KMS-11 (cell line): ENCODE measurements at regions not wholly inside any gene's neighbourhood (a gene's known extent, or its start where the extent isn't known, plus 50 kb on each side); places are given as distances from the start of the nearest gene placed in this dataset.

Source experiments
- H2AFZ ChIP-seq: fragments of 200-600 bp; sonication (generic); 2 replicates; pipeline ENCODE4 v1.6.1; 2016; ENCODE audit warnings: antibody characterized with exemption, mixed run types, low read depth
- H3K27ac ChIP-seq: fragments of 200-600 bp; sonication (generic); 2 replicates; pipeline ENCODE4 v1.6.1; 2016; ENCODE audit warnings: mild to moderate bottlenecking, mixed run types
- H3K27me3 ChIP-seq: fragments of 200-600 bp; sonication (generic); 2 replicates; pipeline ENCODE4 v1.6.1; 2017; ENCODE audit warnings: mild to moderate bottlenecking, low read depth, mixed run types, moderate library complexity; ENCODE audit not compliant: insufficient read depth
- H3K36me3 ChIP-seq: fragments of 200-600 bp; sonication (generic); 2 replicates; pipeline ENCODE4 v1.6.1; 2017; ENCODE audit warnings: mild to moderate bottlenecking, mixed run types; ENCODE audit not compliant: insufficient read depth
- H3K4me1 ChIP-seq: fragments of 200-600 bp; sonication (generic); 2 replicates; pipeline ENCODE4 v1.6.1; 2016; ENCODE audit warnings: mild to moderate bottlenecking, low read depth, mixed run types; ENCODE audit not compliant: poor library complexity, severe bottlenecking
- H3K4me2 ChIP-seq: fragments of 200-600 bp; sonication (generic); 2 replicates; pipeline ENCODE4 v1.7.0; 2016; ENCODE audit warnings: mild to moderate bottlenecking, mixed run types
- H3K4me3 ChIP-seq: fragments of 200-600 bp; sonication (generic); IDR thresholded peaks from 2 replicates; pipeline ENCODE4 v1.6.1; 2017; ENCODE audit warnings: low read depth, low read length, mixed read lengths; ENCODE audit not compliant: insufficient read depth
- H3K79me2 ChIP-seq: fragments of 200-600 bp; sonication (generic); 2 replicates; pipeline ENCODE4 v1.6.1; 2016; ENCODE audit warnings: low read depth, mixed run types; ENCODE audit not compliant: insufficient read depth
- H3K9ac ChIP-seq: fragments of 200-600 bp; sonication (generic); 2 replicates; pipeline ENCODE4 v1.6.1; 2016; ENCODE audit warnings: mild to moderate bottlenecking, mixed run types
- H4K20me1 ChIP-seq: fragments of 200-600 bp; sonication (generic); 2 replicates; pipeline ENCODE4 v1.6.1; 2016; ENCODE audit warnings: mild to moderate bottlenecking, mixed run types; ENCODE audit not compliant: insufficient read depth
- CTCF ChIP-seq: fragments of 200-600 bp; sonication (generic); conservative IDR thresholded peaks from 2 replicates; pipeline ENCODE4 v1.6.1; 2017; ENCODE audit warnings: low read depth, mild to moderate bottlenecking, antibody characterized with exemption, low read length, moderate library complexity, mixed read lengths

- Histone ChIP-seq H3K4me1 (no peaks in the 10 kb centered on the region), H3K9ac (no peak overlapping the region), H2AFZ (no peak overlapping the region), H4K20me1 (no peaks in the 10 kb centered on the region), H3K27ac (no peak overlapping the region), H3K4me2 (no peak overlapping the region), H3K4me3 (no peak overlapping the region), H3K79me2 (no peaks in the 10 kb centered on the region), H3K27me3 (no peaks in the 10 kb centered on the region), H3K36me3 (no peaks in the 10 kb centered on the region)
- TF ChIP-seq CTCF: no peak
These were observed 107.8 kb downstream of the OGFRL1 start for GRCh38 chr6:71396410-71396801.

GRCh38 chr6:71399279-71399678, 110.7 kb downstream of the OGFRL1 start:
- TF ChIP-seq CTCF: no peak
- H4K20me1 ChIP-seq: no peaks in the 10 kb centered on the region
- H3K4me2 ChIP-seq: no peak overlapping the region
- no peaks in the 10 kb centered on the region for H3K36me3 ChIP-seq
- no peaks in the 10 kb centered on the region for H3K79me2 ChIP-seq
- H3K27ac ChIP-seq: no peak overlapping the region
- H3K4me1 ChIP-seq: no peaks in the 10 kb centered on the region
- no peak overlapping the region for H2AFZ ChIP-seq
- H3K27me3 ChIP-seq: no peaks in the 10 kb centered on the region
- no peak overlapping the region for H3K4me3 ChIP-seq
- H3K9ac ChIP-seq: no peak overlapping the region

GRCh38 chr6:71400852-71401251, 112.2 kb downstream of the OGFRL1 start:
- H3K79me2 ChIP-seq: no peaks in the 10 kb centered on the region
- no peaks in the 10 kb centered on the region for H3K36me3 ChIP-seq
- no peak overlapping the region for H2AFZ ChIP-seq
- H4K20me1 ChIP-seq: no peaks in the 10 kb centered on the region
- H3K27me3 ChIP-seq: no peaks in the 10 kb centered on the region
- H3K27ac ChIP-seq: no peak overlapping the region
- no peaks in the 10 kb centered on the region for H3K4me1 ChIP-seq
- no peak for TF ChIP-seq CTCF
- no peak overlapping the region for H3K4me2 ChIP-seq
- no peak overlapping the region for H3K4me3 ChIP-seq
- H3K9ac ChIP-seq: no peak overlapping the region

- H2AFZ ChIP-seq: no peak overlapping the region
- no peak overlapping the region for H3K4me2 ChIP-seq
- no peak overlapping the region for H3K27ac ChIP-seq
- H3K9ac ChIP-seq: no peak overlapping the region
- H3K79me2 ChIP-seq: no peaks in the 10 kb centered on the region
- no peaks in the 10 kb centered on the region for H3K36me3 ChIP-seq
- no peaks in the 10 kb centered on the region for H4K20me1 ChIP-seq
- TF ChIP-seq CTCF: no peak
- H3K4me3 ChIP-seq: no peak overlapping the region
- H3K4me1 ChIP-seq: no peaks in the 10 kb centered on the region
- H3K27me3 ChIP-seq: no peaks in the 10 kb centered on the region
These were observed 113.5 kb downstream of the OGFRL1 start for GRCh38 chr6:71402096-71402495.
